Endothelial cell of umbilical vein (primary cell): ENCODE measurements at regions not wholly inside any gene's neighbourhood (a gene's known extent, or its start where the extent isn't known, plus 50 kb on each side); places are given as distances from the start of the nearest gene placed in this dataset.

Experiments
- BruUV-seq: library from RNA; stranded (reverse); fragments of 400-500 nt; replicated peaks from 2 replicates; lab custom pipeline; 2021; lab: Mats Ljungman, UMichigan
- CTCF ChIA-PET: fragments of 300-600, 350-600 bp; sonication (Branson Sonifier 250); formaldehyde crosslinking; loops from one replicate; lab custom pipeline; 2021; ENCODE audit warnings: antibody characterized with exemption, inconsistent platforms; lab: Charles Lee
- POLR2A ChIA-PET: fragments of 300-600, 350-600 bp; sonication (Branson Sonifier 250); formaldehyde crosslinking; loops from one replicate; lab custom pipeline; 2021; ENCODE audit warnings: antibody characterized with exemption, inconsistent platforms; lab: Charles Lee
- DNase-seq: peaks from one replicate; pipeline ENCODE4 v3.0.0-alpha.2; 2011; ENCODE audit warnings: low read depth, low spot score
- FAIRE-seq: peaks from 2 replicates; lab custom pipeline; 2011; peaks lifted over from hg19 to GRCh38; lab: Jason Lieb, UNC
- H2AFZ ChIP-seq: 2 replicates; pipeline ENCODE4 v1.6.0; 2012; ENCODE audit warnings: low read depth, low read length, control low read depth, inconsistent platforms
- H3K27ac ChIP-seq: 2 replicates; pipeline ENCODE4 v1.5.1; 2011; ENCODE audit warnings: low read depth, mild to moderate bottlenecking, control low read depth, low read length, moderate library complexity; ENCODE audit not compliant: insufficient read depth
- H3K27me3 ChIP-seq, 2 experiments: 2 replicates each; pipeline versions ENCODE4 v1.6.0 to v1.6.1; 2011; ENCODE audit warnings: low read length in 2 of 2, mixed read lengths in 1 of 2; ENCODE audit not compliant: control insufficient read depth in 2 of 2, insufficient read depth in 2 of 2
- H3K36me3 ChIP-seq, 2 experiments: 2 replicates in 1 of 2; 3 replicates in 1 of 2; pipeline ENCODE4 v1.5.1; 2011; ENCODE audit warnings: low read length in 2 of 2, mild to moderate bottlenecking in 1 of 2, moderate library complexity in 1 of 2; ENCODE audit not compliant: control insufficient read depth in 2 of 2, insufficient read depth in 2 of 2; ENCODE audit errors: extremely low read depth in 1 of 2
- H3K4me1 ChIP-seq: 3 replicates; pipeline ENCODE4 v1.5.1; 2011; ENCODE audit warnings: mild to moderate bottlenecking, low read length; ENCODE audit not compliant: control insufficient read depth, insufficient read depth; ENCODE audit errors: extremely low read depth
- H3K4me2 ChIP-seq: 2 replicates; pipeline ENCODE4 v1.6.1; 2011; ENCODE audit warnings: low read length, control low read depth, mixed read lengths; ENCODE audit not compliant: insufficient read depth
- H3K4me3 ChIP-seq, 3 experiments: fragments of 200-600 bp in 1 of 3; sonication (generic), shearing (Covaris generic) in 1 of 3; replicated peaks in 1 of 3; 2 replicates each; pipeline ENCODE4 v1.5.1; 2011 to 2016; ENCODE audit warnings: control low read depth in 3 of 3, low read length in 3 of 3, mild to moderate bottlenecking in 2 of 3, inconsistent platforms in 1 of 3, low read depth in 1 of 3, moderate library complexity in 1 of 3; ENCODE audit not compliant: insufficient read depth in 1 of 3
- H3K79me2 ChIP-seq: 2 replicates; pipeline ENCODE4 v1.6.0; 2012; ENCODE audit warnings: low read length, inconsistent platforms; ENCODE audit not compliant: control insufficient read depth, insufficient read depth
- H3K9ac ChIP-seq: replicated peaks from 2 replicates; pipeline ENCODE3; 2011; ENCODE audit warnings: low read length, control low read depth; ENCODE audit not compliant: insufficient read depth; ENCODE audit errors: extremely low read depth
- H3K9me1 ChIP-seq: replicated peaks from 3 replicates; pipeline ENCODE4 v1.6.0; 2011; ENCODE audit warnings: mild to moderate bottlenecking, low read length; ENCODE audit not compliant: control insufficient read depth, insufficient read depth; ENCODE audit errors: extremely low read depth
- H3K9me3 ChIP-seq: replicated peaks from 2 replicates; pipeline ENCODE4 v1.5.1; 2012; ENCODE audit warnings: low read length, inconsistent platforms; ENCODE audit not compliant: control insufficient read depth, insufficient read depth
- H4K20me1 ChIP-seq: replicated peaks from 2 replicates; pipeline ENCODE3; 2011; ENCODE audit warnings: mild to moderate bottlenecking, low read length; ENCODE audit not compliant: control insufficient read depth, insufficient read depth; ENCODE audit errors: extremely low read depth
- CTCF ChIP-seq, 2 donors: IDR thresholded peaks; 1 replicate in 1 of 2; 2 replicates in 1 of 2; pipeline ENCODE4 v1.5.1; 2011; ENCODE audit warnings: low read length in 2 of 2, mild to moderate bottlenecking in 2 of 2, moderate library complexity in 2 of 2, control low read depth in 1 of 2, inconsistent platforms in 1 of 2, low read depth in 1 of 2; ENCODE audit not compliant: insufficient read depth in 1 of 2; ENCODE audit errors: extremely low read depth in 1 of 2
- EZH2 ChIP-seq: IDR thresholded peaks from 2 replicates; pipeline ENCODE4 v1.6.1; 2012; ENCODE audit warnings: borderline replicate concordance, low read depth, mild to moderate bottlenecking, moderate library complexity, low read length, inconsistent platforms; ENCODE audit not compliant: severe bottlenecking
- FOS ChIP-seq: IDR thresholded peaks from 2 replicates; pipeline ENCODE4 v1.6.1; 2011; ENCODE audit warnings: mild to moderate bottlenecking, low read length, moderate library complexity, borderline replicate concordance; ENCODE audit not compliant: insufficient read depth
- GATA2 ChIP-seq: IDR thresholded peaks from 2 replicates; pipeline ENCODE4 v1.7.0; 2011; ENCODE audit warnings: low read depth, mild to moderate bottlenecking, moderate library complexity, mixed read lengths, low read length; ENCODE audit not compliant: insufficient read length, insufficient read depth
- JUN ChIP-seq: IDR thresholded peaks from 2 replicates; pipeline ENCODE4 v1.6.1; 2011; ENCODE audit warnings: borderline replicate concordance, low read depth; ENCODE audit not compliant: insufficient read length, insufficient read depth
- MAX ChIP-seq: IDR thresholded peaks from 2 replicates; pipeline ENCODE4 v1.6.1; 2011; ENCODE audit not compliant: insufficient read depth, insufficient read length
- MYC ChIP-seq: IDR thresholded peaks from one replicate; pipeline ENCODE4 v1.6.1; 2011; ENCODE audit warnings: mild to moderate bottlenecking, low read depth, low read length
- POLR2A ChIP-seq: IDR thresholded peaks from 2 replicates; pipeline ENCODE4 v1.6.1; 2012; ENCODE audit warnings: low read depth, mild to moderate bottlenecking, control low read depth, low read length
- POLR2AphosphoS5 ChIP-seq: IDR thresholded peaks from 2 replicates; pipeline ENCODE4 v1.6.1; 2012; ENCODE audit warnings: low read depth, mild to moderate bottlenecking, control low read depth, low read length, moderate library complexity; ENCODE audit not compliant: insufficient read depth
- dilution Hi-C: fragments of 300-500 bp; cut with MboI; formaldehyde crosslinking; loops from one replicate; pipeline ENCODE4 v1.15.0; 2019; ENCODE audit warnings: low sequenced_read_pairs; ENCODE audit not compliant: extremely low pct_ligation_motif_present
- intact Hi-C: fragments of 100-400 bp; cut with micrococcal nuclease; formaldehyde crosslinking; loops from one replicate; pipeline ENCODE4 v1.10.0; 2022

- no peaks in the 10 kb centered on the region for H3K4me1 ChIP-seq
- BruUV-seq: no TSS peak
- H2AFZ ChIP-seq: no peak overlapping the region
- intact Hi-C loops (no loop called here), dilution Hi-C loops (no loop called here)
- H3K4me3 ChIP-seq: no peak overlapping the region
- DNase-seq (no peak), FAIRE-seq (no peak)
- no peaks in the 10 kb centered on the region for H4K20me1 ChIP-seq
- H3K4me2 ChIP-seq: no peak overlapping the region
- no peaks in the 10 kb centered on the region for H3K9me1 ChIP-seq
- ChIA-PET CTCF (no interaction called here), POLR2A (no interaction called here)
- no peak overlapping the region for H3K27ac ChIP-seq
- no peak overlapping the region for H3K9ac ChIP-seq
- TF ChIP-seq JUN: no peak
- no peak for TF ChIP-seq POLR2AphosphoS5
- no peak for TF ChIP-seq GATA2
- no peak for TF ChIP-seq EZH2
- no peak for TF ChIP-seq POLR2A
- no peak for TF ChIP-seq CTCF (IDR thresholded peaks at IDR 0.05; ENCODE audit: extremely low read depth in 1 of 2, insufficient read depth in 1 of 2, low read depth in 1 of 2, low read length in 2 of 2)
- TF ChIP-seq MYC: no peak
- no peak for TF ChIP-seq FOS
- TF ChIP-seq MAX: no peak
- H3K79me2 ChIP-seq: no peaks in the 10 kb centered on the region
- H3K27me3 ChIP-seq: no peaks in the 10 kb centered on the region
- no peaks in the 10 kb centered on the region for H3K9me3 ChIP-seq
- no peaks in the 10 kb centered on the region for H3K36me3 ChIP-seq
These were observed 336.0 kb downstream of the RPS4Y2 start for GRCh38 chrY:21091909-21092308.
